GM20431 (cell line): ENCODE measurements at regions not wholly inside any gene's neighbourhood (a gene's known extent, or its start where the extent isn't known, plus 50 kb on each side); places are given as distances from the start of the nearest gene placed in this dataset.
"Not testable (repeated sequence)": the region's sequence is repeated elsewhere in the genome, so short reads cannot be mapped to it uniquely, and the experiment has no call there.

Experiments used
- in situ Hi-C: fragments of 300-500 bp; cut with MseI, MboI; formaldehyde crosslinking; loops from one replicate; pipeline ENCODE4 v1.15.0; 2020; ENCODE audit warnings: low sequenced_read_pairs; ENCODE audit not compliant: unreplicated experiment

- in situ Hi-C loops, result no loop called here
These were observed 251.6 kb downstream of the ZWINT start for GRCh38 chr10:56109454-56109853.

- in situ Hi-C loops, result no loop called here
These were observed 256.1 kb downstream of the ZWINT start for GRCh38 chr10:56104923-56105322.

- in situ Hi-C loops, result no loop called here
These were observed 256.6 kb downstream of the ZWINT start for GRCh38 chr10:56104487-56104886.

DNA sequence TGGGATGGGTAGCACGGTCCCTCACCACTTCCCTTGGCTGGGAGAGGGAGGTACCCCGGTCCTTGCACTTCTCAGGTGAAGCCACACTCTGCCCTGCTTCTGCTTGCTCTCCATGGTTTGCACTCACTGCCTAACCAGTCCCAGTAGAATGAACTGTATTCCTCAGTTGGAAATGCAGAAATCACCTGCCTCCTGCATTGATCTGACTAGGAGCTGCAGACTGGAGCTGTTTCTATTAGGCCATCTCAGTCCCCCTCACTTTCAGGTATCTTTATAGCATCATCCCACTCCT is 264.9 kb downstream of the ZWINT start:
- in situ Hi-C loops, result no loop called here

DNA sequence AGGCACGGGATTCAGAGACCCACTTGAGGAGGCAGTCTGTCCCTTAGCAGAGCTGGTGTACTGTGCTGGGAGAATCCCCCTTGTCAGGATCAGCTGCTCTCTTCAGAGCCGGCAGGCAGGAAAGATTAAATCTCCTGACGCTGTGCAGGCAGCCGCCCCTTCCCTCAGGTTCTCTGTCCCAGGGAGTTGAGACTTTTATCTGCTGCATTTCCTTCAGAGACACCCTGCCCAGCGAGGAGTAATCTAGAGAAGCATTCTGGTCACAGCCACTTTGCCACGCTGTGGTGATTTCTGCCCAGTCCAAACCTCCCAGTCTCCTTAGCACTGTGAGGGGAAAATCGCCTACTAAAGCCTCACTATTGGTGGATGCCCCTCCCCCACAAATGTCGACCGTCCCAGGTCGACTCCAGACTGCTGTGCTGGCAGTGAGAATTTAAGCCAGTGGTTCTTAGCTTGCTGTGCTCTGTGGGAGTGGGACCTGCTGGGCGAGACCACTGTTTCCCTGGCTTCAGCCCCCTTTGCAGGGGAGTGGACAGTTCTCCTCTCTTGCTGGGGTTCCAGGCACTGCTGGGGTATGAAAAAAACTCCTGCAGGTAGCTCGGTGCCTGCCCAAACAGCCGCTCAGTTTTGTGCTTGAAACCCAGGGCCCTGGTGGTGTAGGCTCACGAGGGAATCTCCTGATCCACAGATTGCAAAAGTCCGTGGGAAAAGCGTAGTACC is 265.4 kb downstream of the ZWINT start:
- in situ Hi-C loops, result no loop called here

GRCh38 chr10:56093645-56094044 is 267.4 kb downstream of the ZWINT start:
- in situ Hi-C loops, result not testable (repeated sequence)

- in situ Hi-C loops, result no loop called here
These were observed 269.2 kb downstream of the ZWINT start for GRCh38 chr10:56091872-56092271.

GRCh38 chr10:56090914-56091540 is 270.0 kb downstream of the ZWINT start:
- in situ Hi-C loops, result no loop called here

GRCh38 chr10:56085406-56086122 is 275.5 kb downstream of the ZWINT start:
- in situ Hi-C loops, result no loop called here

DNA sequence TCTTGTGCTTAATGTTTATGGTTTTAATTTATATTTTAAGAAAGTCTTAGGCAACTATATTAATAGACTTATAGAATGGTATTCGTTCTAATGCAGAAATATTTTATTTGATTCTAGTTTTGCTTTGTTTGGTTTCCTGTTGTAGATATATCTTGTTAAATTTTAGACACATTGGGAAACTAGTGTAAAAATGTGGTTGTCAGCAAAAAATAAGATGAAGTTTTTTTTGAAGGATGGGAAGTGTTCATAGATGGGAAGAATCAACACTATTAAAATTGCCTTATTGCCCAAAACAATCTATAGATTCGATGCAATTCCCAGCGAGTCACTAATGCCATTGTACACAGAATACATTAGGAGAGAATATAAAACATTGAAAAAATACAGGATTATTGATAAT is 278.9 kb downstream of the ZWINT start:
- in situ Hi-C loops, result no loop called here

DNA sequence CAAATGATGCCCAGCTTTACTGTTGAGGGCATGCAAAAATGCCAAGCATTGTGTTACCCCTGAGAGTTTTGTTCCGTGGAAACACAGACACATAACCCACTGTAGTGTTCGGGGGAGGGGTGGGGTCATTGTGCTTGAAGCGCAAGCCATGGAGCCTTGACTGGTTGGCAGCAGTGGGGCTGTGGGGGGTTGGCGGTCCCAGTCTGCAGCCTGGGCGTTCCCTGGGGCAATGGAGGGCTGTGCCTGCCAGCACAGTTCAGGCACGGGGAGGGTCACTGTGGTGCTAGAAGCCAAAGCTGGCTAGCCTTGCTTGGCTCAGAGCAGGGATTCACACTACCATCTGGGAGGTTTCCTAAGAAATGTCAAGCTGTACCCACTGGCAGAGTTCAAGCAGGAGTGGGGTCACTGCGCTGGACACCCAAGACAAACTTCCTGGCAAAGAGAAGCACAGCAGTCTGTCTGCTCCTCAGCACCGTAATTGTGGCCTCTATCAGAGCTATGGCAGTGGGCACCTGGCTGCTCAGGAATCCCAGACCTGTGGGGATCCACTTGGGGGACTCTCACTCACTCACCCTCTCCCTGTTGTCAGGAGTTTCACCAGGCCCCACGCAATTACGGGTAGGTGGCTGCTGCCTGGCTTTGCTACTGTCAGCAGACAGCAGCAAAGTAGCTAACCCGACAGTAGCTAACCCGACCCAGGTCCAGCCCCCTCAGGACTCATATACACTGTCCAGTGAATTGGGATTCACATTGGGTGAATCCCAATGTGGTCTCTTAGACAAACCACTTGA is 292.4 kb downstream of the ZWINT start:
- in situ Hi-C loops, result no loop called here

DNA sequence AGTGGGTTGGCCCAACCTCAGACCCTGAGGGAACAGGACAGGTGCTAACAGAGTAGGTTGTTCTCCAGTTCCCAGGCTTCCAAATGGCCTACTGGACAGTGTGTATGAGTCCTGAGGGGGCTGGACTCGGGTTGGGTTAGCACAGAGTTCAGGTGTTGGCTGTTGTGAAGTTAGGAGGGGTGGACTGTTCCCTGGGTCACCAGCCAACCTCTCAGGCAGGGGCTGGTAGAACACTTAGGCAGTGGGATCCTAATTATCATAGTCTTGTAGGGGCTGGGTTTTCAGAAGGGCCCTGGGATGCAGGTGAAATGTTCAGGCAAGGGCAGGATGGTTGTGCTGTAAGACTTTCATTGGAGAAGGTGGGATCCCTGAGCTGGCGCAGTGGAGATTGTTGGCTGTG is 293.0 kb downstream of the ZWINT start:
- in situ Hi-C loops, result no loop called here

GRCh38 chr10:56063642-56064041 is 297.4 kb downstream of the ZWINT start:
- in situ Hi-C loops, result no loop called here

DNA sequence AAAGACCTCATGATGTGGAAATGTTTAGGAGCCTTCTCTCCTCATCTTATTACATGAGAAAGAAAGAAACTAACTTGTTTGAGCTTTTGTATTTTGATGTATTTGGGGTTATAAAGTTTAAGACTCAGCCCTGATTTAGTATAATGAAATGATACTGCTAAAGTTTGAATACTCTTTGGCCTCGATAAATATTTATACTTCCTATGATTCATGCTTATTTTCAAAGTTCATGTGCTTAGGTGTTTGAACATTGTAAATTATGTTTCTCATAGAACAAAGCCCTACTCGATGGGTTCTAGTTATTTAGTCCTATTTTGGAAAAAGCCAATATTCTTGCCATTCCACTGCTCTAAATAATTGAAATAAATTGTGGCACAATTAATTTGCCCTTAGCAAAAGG is 303.2 kb downstream of the ZWINT start:
- in situ Hi-C loops, result no loop called here

DNA sequence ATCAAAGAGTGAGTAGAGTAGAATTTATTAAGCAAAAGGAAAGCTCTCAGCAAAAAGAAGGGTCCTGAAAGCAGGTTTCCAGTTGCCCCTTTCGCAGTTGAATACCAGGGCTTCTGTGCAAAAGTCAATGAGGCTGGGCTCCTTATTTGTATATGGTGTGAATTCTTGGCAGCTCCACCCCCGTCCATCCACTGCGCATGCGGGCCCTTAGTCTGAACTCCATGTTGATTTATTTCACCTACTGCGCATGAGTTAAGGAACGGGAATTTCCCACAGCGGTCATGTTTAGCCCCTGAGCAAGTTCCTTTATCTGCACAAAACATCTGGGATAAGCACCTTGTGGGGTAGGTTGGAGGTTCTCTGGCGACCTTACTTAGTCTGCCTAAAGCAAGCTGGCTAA is 325.6 kb downstream of the ZWINT start:
- in situ Hi-C loops, result no loop called here

DNA sequence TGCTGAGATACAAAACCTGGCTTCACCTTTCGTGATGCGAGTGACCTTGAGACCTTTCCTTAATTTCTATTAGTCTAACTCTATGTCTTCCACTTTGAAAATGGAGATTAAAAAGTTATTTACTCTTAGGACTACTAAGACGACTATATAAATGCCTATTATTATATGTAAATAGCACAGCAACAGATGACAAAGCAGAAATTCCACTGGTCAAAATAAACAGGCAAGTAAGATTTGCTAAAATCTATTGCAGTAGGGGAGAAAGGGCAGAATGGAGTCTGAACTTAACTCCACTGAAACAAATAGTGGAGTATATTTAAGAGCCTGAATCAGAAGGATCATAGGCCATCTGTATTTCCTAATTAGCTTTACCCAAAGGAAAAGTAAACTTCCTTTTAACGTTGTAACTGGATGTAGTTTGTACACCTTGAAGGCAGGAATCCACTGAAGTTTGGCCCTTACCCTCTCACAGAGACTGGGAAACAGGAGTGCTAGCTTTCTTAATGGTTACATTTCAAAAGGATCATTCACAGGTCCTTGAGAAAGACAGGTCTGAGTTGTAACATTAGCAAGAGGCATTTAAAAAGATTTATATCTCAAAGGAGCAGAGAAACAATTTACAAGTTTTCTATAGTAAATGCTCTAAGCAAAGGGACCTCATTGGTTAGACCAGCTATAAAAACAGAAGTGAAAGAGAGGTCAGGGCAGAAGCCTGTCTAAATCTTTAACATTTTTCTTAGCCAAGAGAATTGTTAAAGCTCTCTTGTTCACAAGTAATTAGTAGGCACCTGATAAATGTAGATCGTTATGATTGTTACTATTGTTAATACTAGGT is 332.5 kb downstream of the ZWINT start:
- in situ Hi-C loops, result no loop called here

DNA sequence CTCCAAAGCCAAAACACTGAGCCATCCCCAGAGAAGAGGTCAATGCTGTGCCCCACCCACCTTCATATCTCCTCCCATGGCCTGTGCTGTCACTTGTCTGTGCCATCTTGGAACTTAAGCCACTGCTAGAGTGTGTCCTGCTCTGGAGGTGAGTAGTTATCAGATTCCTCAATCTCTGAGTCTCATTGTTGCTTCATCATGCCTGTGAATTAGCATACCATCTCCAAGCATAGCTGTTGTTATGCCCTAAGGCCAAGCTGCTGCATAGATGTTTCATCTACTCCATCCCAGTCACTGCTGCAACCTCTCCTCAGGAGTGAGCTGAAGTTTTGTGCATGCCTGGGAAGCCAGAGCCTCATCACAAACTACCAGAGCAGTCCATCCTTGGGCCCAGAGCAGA is 349.0 kb downstream of the ZWINT start:
- in situ Hi-C loops, result no loop called here

DNA sequence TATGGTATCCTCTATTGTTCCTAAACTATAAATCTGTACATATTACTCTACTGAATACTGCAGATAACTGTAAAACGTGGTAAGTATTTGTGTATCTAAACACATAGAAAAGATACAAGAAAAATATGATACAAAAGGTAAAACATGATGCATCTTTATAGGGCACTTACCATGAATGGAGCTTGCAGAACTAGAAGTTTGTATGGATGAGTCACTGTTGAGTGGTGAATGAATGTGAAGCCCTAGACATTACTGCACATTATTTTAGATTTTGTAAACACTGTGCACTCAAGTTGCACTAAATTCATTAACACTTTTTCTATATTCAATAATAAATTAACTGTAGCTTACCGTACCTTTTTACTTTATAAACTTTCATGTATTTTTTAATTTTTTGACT is 357.5 kb downstream of the ZWINT start:
- in situ Hi-C loops, result no loop called here

DNA sequence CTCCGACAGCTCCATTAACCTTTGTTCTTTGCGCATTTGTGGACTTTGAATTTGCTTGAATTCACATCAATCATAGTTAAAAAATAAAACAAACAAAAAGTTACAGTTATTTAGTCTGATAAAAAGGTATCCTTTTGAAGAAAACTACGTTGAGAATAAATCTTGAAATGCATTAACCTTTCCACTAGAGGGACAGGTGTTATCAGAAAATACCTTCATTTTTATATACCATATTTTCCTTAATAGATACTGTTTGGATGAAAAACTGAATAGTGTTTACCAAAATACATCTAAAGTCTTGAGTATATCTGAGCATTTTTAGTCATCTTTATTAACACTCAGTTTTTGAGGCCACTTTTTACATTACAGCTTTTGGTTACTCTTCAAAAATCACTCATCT is 371.9 kb downstream of the ZWINT start:
- in situ Hi-C loops, result no loop called here

DNA sequence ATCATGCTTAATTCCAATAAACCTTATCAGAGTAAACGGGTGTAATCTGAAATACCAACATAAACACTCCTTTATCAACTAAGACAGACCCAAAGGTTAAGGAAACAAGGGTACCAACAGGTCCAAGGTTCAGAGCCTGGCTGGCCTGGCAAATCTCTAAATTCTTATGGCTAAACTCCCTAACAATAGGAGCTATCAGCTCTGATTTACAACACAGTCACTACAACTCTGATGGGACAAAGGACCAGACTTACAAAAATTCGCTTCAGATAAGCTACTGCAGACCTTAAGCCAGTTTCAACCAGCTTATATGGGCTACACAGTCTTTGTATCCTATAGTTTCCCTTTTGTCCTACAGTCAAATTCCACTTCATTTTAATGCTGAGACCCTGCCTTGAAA is 381.9 kb downstream of the ZWINT start:
- in situ Hi-C loops, result no loop called here
